ENCODE measurements at regions not wholly inside any gene's neighbourhood (a gene's known extent, or its start where the extent isn't known, plus 50 kb on each side); places are given as distances from the start of the nearest gene placed in this dataset.
"Not testable (repeated sequence)": the region's sequence is repeated elsewhere in the genome, so short reads cannot be mapped to it uniquely, and the experiment has no call there.

DNA sequence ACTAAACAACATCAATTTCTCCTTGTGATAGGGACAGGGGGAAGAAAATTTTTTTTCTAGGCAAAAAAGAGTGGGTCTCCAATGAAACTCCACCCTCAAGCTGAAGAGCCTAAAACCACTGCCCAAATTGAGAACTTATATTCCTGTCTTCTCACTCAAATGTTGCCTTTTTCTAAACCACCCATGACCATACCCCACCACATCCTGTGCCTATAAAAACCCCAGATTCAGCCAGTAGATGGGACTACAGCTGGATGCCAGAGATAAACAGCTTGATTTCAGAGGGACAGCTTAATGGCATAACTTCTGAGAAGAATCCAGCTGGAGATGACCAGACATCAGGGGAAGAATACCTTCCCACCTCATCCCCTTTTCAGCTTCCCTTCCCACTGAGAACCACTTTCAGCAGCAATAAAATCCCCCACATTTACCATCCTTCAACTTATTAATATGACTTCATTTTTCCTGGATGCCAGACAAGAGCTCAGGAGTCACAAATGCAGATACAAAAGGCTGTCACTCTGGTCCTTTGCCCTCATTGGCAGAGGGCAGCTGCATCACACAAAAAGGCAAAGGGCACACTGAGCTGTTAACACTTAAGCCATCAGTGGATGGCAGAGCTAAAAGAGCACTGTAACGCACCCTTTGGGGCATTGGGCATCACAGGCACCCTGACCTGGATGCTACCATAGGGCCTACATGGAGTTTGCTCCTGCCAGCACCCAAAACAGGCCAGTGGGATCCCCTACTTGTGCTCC, 972.5 kb upstream of the CTNND2 start:
- H3K27ac Mint-ChIP-seq, result no peak overlapping the region

GRCh38 chr5:12870872-12871539, 966.8 kb upstream of the CTNND2 start:
- Mint-ChIP-seq H3K36me3 (ENCODE audit: low read depth) (peaks cover 3% of the 10 kb centered on the region), H3K4me3 (no peak overlapping the region), H3K27me3 (no peaks in the 10 kb centered on the region), H3K9me3 (peaks cover 5% of the 10 kb centered on the region), H3K4me1 (ENCODE audit: low read depth) (no peaks in the 10 kb centered on the region), H3K27ac (no peak overlapping the region)

More for the DNA sequence above, 972.5 kb upstream of the CTNND2 start:
- H3K9me3 Mint-ChIP-seq, result peaks cover 8% of the 10 kb centered on the region
- H3K4me1 Mint-ChIP-seq (ENCODE audit: low read depth), result peaks cover 5% of the 10 kb centered on the region
- no peak overlapping the region for H3K4me3 Mint-ChIP-seq
- no peaks in the 10 kb centered on the region for H3K27me3 Mint-ChIP-seq
- H3K36me3 Mint-ChIP-seq (ENCODE audit: low read depth), result peaks cover 3% of the 10 kb centered on the region

GRCh38 chr5:12865529-12865928, 961.3 kb upstream of the CTNND2 start:
- H3K27me3 Mint-ChIP-seq, result no peaks in the 10 kb centered on the region
- peaks cover 13% of the 10 kb centered on the region for H3K9me3 Mint-ChIP-seq
- no peaks in the 10 kb centered on the region for H3K4me1 Mint-ChIP-seq (ENCODE audit: low read depth)
- no peak overlapping the region for H3K4me3 Mint-ChIP-seq
- no peak overlapping the region for H3K27ac Mint-ChIP-seq
- no peaks in the 10 kb centered on the region for H3K36me3 Mint-ChIP-seq (ENCODE audit: low read depth)

DNA sequence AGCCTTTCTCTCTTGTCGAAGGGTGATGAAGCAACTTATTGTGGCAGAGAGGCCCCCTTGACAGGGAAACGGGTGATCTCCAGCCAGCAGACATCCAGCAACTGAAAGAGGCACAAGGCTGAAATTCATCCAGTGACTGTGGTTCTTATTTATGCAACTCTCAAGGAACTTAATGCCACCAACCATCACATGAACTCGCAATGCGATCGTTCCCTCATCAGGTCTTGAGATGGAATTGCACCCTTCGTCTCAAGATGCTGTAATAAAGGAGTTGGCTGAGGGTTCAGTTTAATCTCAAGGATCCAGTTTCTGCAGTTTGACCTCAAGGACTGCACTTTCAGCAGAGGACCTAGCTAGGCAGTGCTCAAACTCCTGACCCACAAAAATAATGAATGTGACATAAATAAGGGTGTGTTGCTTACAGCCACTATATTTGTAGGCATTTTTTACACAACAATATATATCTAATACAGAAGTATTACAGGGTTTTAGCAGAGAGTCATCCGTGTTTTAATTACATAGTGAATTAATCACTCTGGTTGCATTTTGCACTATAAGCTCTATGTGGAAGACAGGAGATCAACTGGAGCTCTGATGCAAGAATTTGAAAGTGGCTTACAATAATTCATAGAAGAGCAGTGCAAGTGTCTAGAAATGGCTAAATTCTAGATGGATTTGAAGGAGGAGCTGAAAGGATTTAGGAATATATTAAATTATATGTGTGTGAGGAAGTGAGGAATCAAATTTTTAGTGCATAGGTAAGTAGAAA, 957.8 kb upstream of the CTNND2 start:
- Mint-ChIP-seq H3K4me1 (ENCODE audit: low read depth) (no peaks in the 10 kb centered on the region), H3K27me3 (no peaks in the 10 kb centered on the region), H3K9me3 (peaks cover 24% of the 10 kb centered on the region), H3K4me3 (no peak overlapping the region), H3K27ac (no peak overlapping the region), H3K36me3 (ENCODE audit: low read depth) (no peaks in the 10 kb centered on the region)

GRCh38 chr5:12856105-12856504, 951.9 kb upstream of the CTNND2 start:
- H3K27me3 Mint-ChIP-seq; H3K4me1 Mint-ChIP-seq (ENCODE audit: low read depth); H3K27ac Mint-ChIP-seq; H3K4me3 Mint-ChIP-seq; H3K36me3 Mint-ChIP-seq (ENCODE audit: low read depth): not testable (repeated sequence)
- H3K9me3 Mint-ChIP-seq, result peaks cover 23% of the 10 kb centered on the region

DNA sequence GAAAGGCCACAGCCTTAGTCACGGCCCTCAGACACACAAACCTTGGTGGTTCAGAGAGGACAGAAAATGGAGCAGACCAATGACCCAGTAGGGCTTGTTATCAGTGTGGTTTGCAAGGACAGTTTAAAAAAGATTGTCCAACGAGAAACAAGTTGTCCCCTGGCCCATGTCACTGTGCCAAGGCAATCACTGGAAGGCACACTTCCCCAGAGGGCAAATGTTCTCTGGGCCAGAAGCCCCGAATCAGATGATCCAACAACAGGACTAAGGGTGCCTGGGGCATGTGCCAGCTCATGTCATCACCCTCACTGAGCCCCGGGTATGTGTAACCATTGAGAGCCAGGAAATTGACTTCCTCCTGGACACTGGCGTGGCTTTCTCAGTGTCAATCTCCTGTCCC, 950.1 kb upstream of the CTNND2 start:
- Mint-ChIP-seq H3K27ac (no peak overlapping the region), H3K4me3 (no peak overlapping the region), H3K36me3 (ENCODE audit: low read depth) (no peaks in the 10 kb centered on the region), H3K4me1 (ENCODE audit: low read depth) (no peaks in the 10 kb centered on the region), H3K27me3 (no peaks in the 10 kb centered on the region), H3K9me3 (peaks cover 19% of the 10 kb centered on the region)

DNA sequence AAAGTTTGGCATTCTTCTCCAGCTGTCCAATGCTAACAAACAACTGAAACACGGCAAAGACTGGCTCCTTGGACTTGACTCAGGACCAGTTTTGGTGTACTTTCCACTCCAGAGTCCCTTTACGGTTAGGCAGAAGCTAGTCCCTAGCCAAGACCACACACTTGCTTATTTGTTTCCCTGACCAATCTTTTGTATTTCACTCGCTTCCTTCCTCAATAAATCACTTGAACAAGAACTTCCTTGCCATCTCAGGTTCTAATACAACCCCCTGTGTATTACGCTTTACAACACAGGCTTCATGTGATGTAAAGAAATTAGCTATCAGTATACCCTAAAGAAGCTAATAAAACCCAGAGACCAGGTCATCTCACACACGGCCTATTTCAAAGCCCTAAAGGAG, 947.5 kb upstream of the CTNND2 start:
- no peak overlapping the region for H3K4me3 Mint-ChIP-seq
- no peaks in the 10 kb centered on the region for H3K4me1 Mint-ChIP-seq (ENCODE audit: low read depth)
- H3K36me3 Mint-ChIP-seq (ENCODE audit: low read depth), result no peaks in the 10 kb centered on the region
- no peaks in the 10 kb centered on the region for H3K27me3 Mint-ChIP-seq
- H3K9me3 Mint-ChIP-seq, result peaks cover 13% of the 10 kb centered on the region
- H3K27ac Mint-ChIP-seq, result no peak overlapping the region

GRCh38 chr5:12848709-12849108, 944.5 kb upstream of the CTNND2 start:
- Mint-ChIP-seq H3K36me3 (ENCODE audit: low read depth) (no peaks in the 10 kb centered on the region), H3K4me3 (no peak overlapping the region), H3K27me3 (no peaks in the 10 kb centered on the region), H3K9me3 (peaks cover 11% of the 10 kb centered on the region), H3K27ac (no peak overlapping the region), H3K4me1 (ENCODE audit: low read depth) (no peaks in the 10 kb centered on the region)

DNA sequence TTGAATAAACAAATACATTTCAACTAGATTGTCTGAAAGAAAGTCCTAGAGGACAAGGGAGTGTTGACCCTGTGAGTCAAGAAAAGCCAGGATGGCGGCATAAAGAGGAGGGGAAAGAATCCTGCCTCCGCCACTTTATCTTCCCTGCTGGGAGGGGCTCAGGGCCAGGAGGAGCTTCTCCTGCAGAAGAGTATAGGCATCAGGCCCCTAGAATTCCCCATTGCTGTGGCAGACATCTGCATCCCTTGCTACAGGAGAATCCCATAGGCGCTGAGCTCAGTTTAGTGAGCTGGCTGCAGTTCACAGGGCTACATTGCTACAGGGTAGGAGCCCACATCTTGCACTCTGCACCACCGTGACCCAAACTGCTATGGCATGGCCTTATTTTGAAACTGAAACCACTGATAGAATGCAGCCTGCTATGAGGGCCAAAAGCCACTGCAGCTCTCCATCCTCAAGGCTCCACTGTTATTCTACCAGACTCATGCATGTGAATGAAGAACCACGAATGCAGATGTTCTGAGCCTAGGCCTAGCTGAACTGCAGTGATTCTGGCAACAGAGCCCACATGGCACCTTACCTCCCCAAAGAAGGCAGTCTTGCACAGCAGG, 941.4 kb upstream of the CTNND2 start:
- H3K9me3 Mint-ChIP-seq, result peaks cover 3% of the 10 kb centered on the region
- no peak overlapping the region for H3K27ac Mint-ChIP-seq
- no peaks in the 10 kb centered on the region for H3K27me3 Mint-ChIP-seq
- no peaks in the 10 kb centered on the region for H3K36me3 Mint-ChIP-seq (ENCODE audit: low read depth)
- H3K4me1 Mint-ChIP-seq (ENCODE audit: low read depth), result no peaks in the 10 kb centered on the region
- H3K4me3 Mint-ChIP-seq, result no peak overlapping the region

- H3K4me3 Mint-ChIP-seq, result no peak overlapping the region
- H3K4me1 Mint-ChIP-seq (ENCODE audit: low read depth), result no peaks in the 10 kb centered on the region
- H3K27ac Mint-ChIP-seq, result no peak overlapping the region
- no peaks in the 10 kb centered on the region for H3K36me3 Mint-ChIP-seq (ENCODE audit: low read depth)
- no peaks in the 10 kb centered on the region for H3K27me3 Mint-ChIP-seq
- peaks cover 7% of the 10 kb centered on the region for H3K9me3 Mint-ChIP-seq
These were observed 936.7 kb upstream of the CTNND2 start for GRCh38 chr5:12840972-12841371.

GRCh38 chr5:12837592-12837991, 933.3 kb upstream of the CTNND2 start:
- no peak overlapping the region for H3K4me3 Mint-ChIP-seq
- H3K27ac Mint-ChIP-seq, result no peak overlapping the region
- no peaks in the 10 kb centered on the region for H3K36me3 Mint-ChIP-seq (ENCODE audit: low read depth)
- no peaks in the 10 kb centered on the region for H3K27me3 Mint-ChIP-seq
- H3K9me3 Mint-ChIP-seq, result peaks cover 10% of the 10 kb centered on the region
- no peaks in the 10 kb centered on the region for H3K4me1 Mint-ChIP-seq (ENCODE audit: low read depth)

GRCh38 chr5:12825163-12825562, 920.9 kb upstream of the CTNND2 start:
- Mint-ChIP-seq H3K4me3 (no peak overlapping the region), H3K9me3 (peaks cover 45% of the 10 kb centered on the region), H3K4me1 (ENCODE audit: low read depth) (no peaks in the 10 kb centered on the region), H3K36me3 (ENCODE audit: low read depth) (no peaks in the 10 kb centered on the region), H3K27me3 (no peaks in the 10 kb centered on the region), H3K27ac (no peak overlapping the region)

GRCh38 chr5:12805165-12805698, 901.0 kb upstream of the CTNND2 start:
- no peak overlapping the region for H3K27ac Mint-ChIP-seq
- H3K4me3 Mint-ChIP-seq, result no peak overlapping the region
- H3K4me1 Mint-ChIP-seq (ENCODE audit: low read depth), result no peaks in the 10 kb centered on the region
- H3K9me3 Mint-ChIP-seq, result peaks cover 14% of the 10 kb centered on the region
- H3K27me3 Mint-ChIP-seq, result no peaks in the 10 kb centered on the region
- no peaks in the 10 kb centered on the region for H3K36me3 Mint-ChIP-seq (ENCODE audit: low read depth)

GRCh38 chr5:12799165-12799564, 894.9 kb upstream of the CTNND2 start:
- Mint-ChIP-seq H3K27me3 (no peaks in the 10 kb centered on the region), H3K4me1 (ENCODE audit: low read depth) (no peaks in the 10 kb centered on the region)

GRCh38 chr5:12795333-12795663, 891.1 kb upstream of the CTNND2 start:
- H3K4me1 Mint-ChIP-seq (ENCODE audit: low read depth), result no peaks in the 10 kb centered on the region
- no peaks in the 10 kb centered on the region for H3K27me3 Mint-ChIP-seq
- no peak overlapping the region for H3K27ac Mint-ChIP-seq
- peaks cover 15% of the 10 kb centered on the region for H3K9me3 Mint-ChIP-seq
- H3K36me3 Mint-ChIP-seq (ENCODE audit: low read depth), result no peaks in the 10 kb centered on the region
- no peak overlapping the region for H3K4me3 Mint-ChIP-seq

More at GRCh38 chr5:12799165-12799564, 894.9 kb upstream of the CTNND2 start:
- Mint-ChIP-seq H3K4me3 (no peak overlapping the region), H3K9me3 (peaks cover 13% of the 10 kb centered on the region), H3K27ac (no peak overlapping the region), H3K36me3 (ENCODE audit: low read depth) (no peaks in the 10 kb centered on the region)

Measured in stimulated activated naive CD8-positive, alpha-beta T cell treated with anti-CD3 and anti-CD28 coated beads, Interleukin-15, Interleukin-2, amounts not matched to agents 100 ng/mL and 50 ng/mL, for 24 hours (primary cell).